ENCODE measurements at regions not wholly inside any gene's neighbourhood (a gene's known extent, or its start where the extent isn't known, plus 50 kb on each side); places are given as distances from the start of the nearest gene placed in this dataset.

DNA sequence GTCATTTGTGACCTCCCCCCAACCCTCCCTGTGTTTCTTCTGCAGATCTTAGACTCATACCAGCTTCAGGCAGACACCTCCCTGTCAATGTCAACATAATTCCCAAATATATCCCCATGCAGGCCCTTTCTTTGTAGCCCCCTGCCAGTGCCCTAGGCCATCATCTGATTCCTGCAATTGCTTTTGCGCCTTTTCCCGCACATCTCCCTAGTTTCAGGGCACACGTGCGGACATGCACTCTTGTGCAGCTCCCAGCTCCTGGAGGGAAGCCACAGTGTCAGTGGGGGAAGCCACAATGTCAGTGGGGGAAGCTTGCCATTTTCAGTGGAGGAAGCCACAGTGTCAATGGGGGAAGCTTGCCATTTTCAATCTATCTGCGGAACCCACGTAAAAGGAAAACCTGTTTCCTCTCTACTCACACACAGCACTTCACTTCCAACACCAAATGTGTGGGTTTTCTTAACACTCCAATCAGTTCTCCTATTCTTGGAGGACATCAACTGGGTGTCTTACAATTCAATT lies 256.4 kb downstream of the ACKR3 start:
- no peak overlapping the region for H3K27ac Mint-ChIP-seq (ENCODE audit: unreplicated experiment)
- peaks cover 54% of the 10 kb centered on the region for H3K4me1 Mint-ChIP-seq
- no peak for DNase-seq (ENCODE audit: low read depth, low spot score)
- no peak for TF ChIP-seq CTCF (conservative IDR thresholded peaks at IDR 0.05)
- peaks cover 2% of the 10 kb centered on the region for H3K9me3 Mint-ChIP-seq
- no peak overlapping the region for H3K4me3 Mint-ChIP-seq
- H3K36me3 Mint-ChIP-seq (ENCODE audit: low read depth), result no peaks in the 10 kb centered on the region
- H3K27me3 Mint-ChIP-seq (ENCODE audit: low read depth), result no peaks in the 10 kb centered on the region

GRCh38 chr2:236826606-236827156 lies 257.1 kb downstream of the ACKR3 start:
- Mint-ChIP-seq H3K4me1 (peaks cover 54% of the 10 kb centered on the region), H3K27ac (ENCODE audit: unreplicated experiment) (peak overlapping the region; percentile 14), H3K9me3 (peaks cover 5% of the 10 kb centered on the region), H3K4me3 (no peak overlapping the region), H3K36me3 (ENCODE audit: low read depth) (no peaks in the 10 kb centered on the region), H3K27me3 (ENCODE audit: low read depth) (no peaks in the 10 kb centered on the region)
- TF ChIP-seq CTCF (conservative IDR thresholded peaks at IDR 0.05), result no peak
- DNase-seq (ENCODE audit: low read depth, low spot score), result no peak

- H3K4me1 Mint-ChIP-seq, result peaks cover 54% of the 10 kb centered on the region
- no peak overlapping the region for H3K27ac Mint-ChIP-seq (ENCODE audit: unreplicated experiment)
- no peak for TF ChIP-seq CTCF (conservative IDR thresholded peaks at IDR 0.05)
- no peaks in the 10 kb centered on the region for H3K27me3 Mint-ChIP-seq (ENCODE audit: low read depth)
- peaks cover 5% of the 10 kb centered on the region for H3K9me3 Mint-ChIP-seq
- no peaks in the 10 kb centered on the region for H3K36me3 Mint-ChIP-seq (ENCODE audit: low read depth)
- peak overlapping the region; percentile 32 for H3K4me3 Mint-ChIP-seq
- DNase-seq (ENCODE audit: low read depth, low spot score), result no peak
Observed at GRCh38 chr2:236827997-236828396, 257.7 kb upstream of the COPS8 start.

DNA sequence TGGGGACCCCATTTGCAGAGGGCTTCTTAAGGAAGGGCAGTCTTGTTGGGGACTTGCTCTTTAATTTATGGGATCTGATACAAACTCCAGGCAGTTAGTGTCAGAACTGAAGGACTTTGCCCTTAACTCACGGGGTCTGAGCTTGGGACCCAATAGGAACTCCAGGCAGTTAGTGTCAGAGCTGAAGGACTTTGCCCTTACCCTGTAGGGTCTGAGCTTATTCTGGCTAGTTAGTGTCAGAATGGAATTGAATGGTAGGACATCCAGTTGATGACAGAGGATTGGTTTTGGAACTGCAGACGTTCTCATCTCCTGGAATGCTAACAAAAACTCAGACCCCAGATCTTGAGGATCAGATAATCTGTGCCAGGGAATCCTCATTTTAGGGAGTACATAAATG lies 256.9 kb upstream of the COPS8 start:
- TF ChIP-seq CTCF (conservative IDR thresholded peaks at IDR 0.05), result no peak
- Mint-ChIP-seq H3K36me3 (ENCODE audit: low read depth) (no peaks in the 10 kb centered on the region), H3K27me3 (ENCODE audit: low read depth) (no peaks in the 10 kb centered on the region), H3K4me1 (peaks cover 46% of the 10 kb centered on the region), H3K27ac (ENCODE audit: unreplicated experiment) (no peak overlapping the region), H3K4me3 (no peak overlapping the region), H3K9me3 (peaks cover 5% of the 10 kb centered on the region)
- DNase-seq (ENCODE audit: low read depth, low spot score), result no peak

- H3K4me1 Mint-ChIP-seq, result peaks cover 25% of the 10 kb centered on the region
- TF ChIP-seq CTCF (conservative IDR thresholded peaks at IDR 0.05), result no peak
- peaks cover 4% of the 10 kb centered on the region for H3K36me3 Mint-ChIP-seq (ENCODE audit: low read depth)
- peak overlapping the region; percentile 44 for H3K27ac Mint-ChIP-seq (ENCODE audit: unreplicated experiment)
- H3K9me3 Mint-ChIP-seq, result peaks cover 10% of the 10 kb centered on the region
- no peaks in the 10 kb centered on the region for H3K27me3 Mint-ChIP-seq (ENCODE audit: low read depth)
- no peak for DNase-seq (ENCODE audit: low read depth, low spot score)
- H3K4me3 Mint-ChIP-seq, result no peak overlapping the region
Observed at GRCh38 chr2:236830926-236831325, 254.8 kb upstream of the COPS8 start.

Data from neural crest cell (in vitro differentiated cells).